ENCODE measurements at regions not wholly inside any gene's neighbourhood (a gene's known extent, or its start where the extent isn't known, plus 50 kb on each side); places are given as distances from the start of the nearest gene placed in this dataset.

DNA sequence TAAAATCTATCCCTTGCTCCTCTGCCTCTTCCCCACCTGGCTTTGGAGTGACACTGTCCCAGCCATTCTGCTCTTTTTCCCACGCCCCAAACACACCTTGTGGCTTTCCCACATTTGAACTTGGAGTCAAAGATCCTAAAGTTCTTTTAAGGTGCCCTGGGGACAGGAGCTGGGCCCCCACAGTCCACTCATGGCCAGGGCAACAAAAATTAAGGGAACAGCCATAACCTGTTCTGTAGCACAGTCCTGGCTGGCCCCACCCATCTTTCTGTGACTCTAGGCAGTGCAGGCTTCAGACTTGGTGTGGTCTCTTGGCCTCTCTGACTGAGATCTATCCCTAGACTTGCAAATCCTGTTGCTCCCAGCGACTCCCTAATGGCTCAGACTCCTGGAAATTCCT, 143.0 kb upstream of the MAGI3 start:
- no peak for TF ChIP-seq CTCF (conservative IDR thresholded peaks at IDR 0.05; ENCODE audit: low read length)

GRCh38 chr1:113247782-113248181, 142.5 kb upstream of the MAGI3 start:
- no peak overlapping the region for H3K4me3 ChIP-seq (ENCODE audit: low read length)
- TF ChIP-seq CTCF (conservative IDR thresholded peaks at IDR 0.05; ENCODE audit: low read length), result no peak
- DNase-seq (ENCODE audit: low read depth), result no peak

More for the DNA sequence above, 143.0 kb upstream of the MAGI3 start:
- H3K4me3 ChIP-seq (ENCODE audit: low read length), result no peak overlapping the region
- DNase-seq (ENCODE audit: low read depth), result no peak

DNA sequence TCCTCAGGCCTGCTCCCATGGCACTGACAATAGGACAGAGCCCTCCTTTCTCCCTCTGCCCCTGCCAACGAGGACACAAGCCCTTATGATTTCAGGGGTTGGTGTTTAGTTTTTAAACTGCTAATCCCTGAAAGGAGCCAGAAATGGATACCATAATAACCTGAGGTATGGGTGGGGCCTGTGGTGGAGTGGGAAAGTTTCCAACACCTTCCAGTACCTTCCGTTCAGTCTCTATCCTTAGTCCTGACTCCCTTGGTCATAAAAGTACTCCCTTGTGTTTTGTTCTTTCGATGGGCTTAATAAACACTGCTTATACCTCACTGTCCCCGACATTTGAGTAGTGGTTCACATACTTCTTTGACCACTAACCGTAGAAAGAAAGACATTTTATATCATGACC, 141.8 kb upstream of the MAGI3 start:
- no peak for TF ChIP-seq CTCF (conservative IDR thresholded peaks at IDR 0.05; ENCODE audit: low read length)
- DNase-seq (ENCODE audit: low read depth), result no peak
- H3K4me3 ChIP-seq (ENCODE audit: low read length), result no peak overlapping the region

GRCh38 chr1:113250161-113250560, 140.2 kb upstream of the MAGI3 start:
- no peak overlapping the region for H3K4me3 ChIP-seq (ENCODE audit: low read length)
- no peak for TF ChIP-seq CTCF (conservative IDR thresholded peaks at IDR 0.05; ENCODE audit: low read length)
- DNase-seq (ENCODE audit: low read depth), result no peak

- H3K4me3 ChIP-seq (ENCODE audit: low read length), result no peak overlapping the region
- no peak for TF ChIP-seq CTCF (conservative IDR thresholded peaks at IDR 0.05; ENCODE audit: low read length)
- DNase-seq (ENCODE audit: low read depth), result no peak
Observed at GRCh38 chr1:113252166-113252565, 138.1 kb upstream of the MAGI3 start.

GRCh38 chr1:113253187-113253586, 137.1 kb upstream of the MAGI3 start:
- no peak overlapping the region for H3K4me3 ChIP-seq (ENCODE audit: low read length)
- no peak for DNase-seq (ENCODE audit: low read depth)
- no peak for TF ChIP-seq CTCF (conservative IDR thresholded peaks at IDR 0.05; ENCODE audit: low read length)

GRCh38 chr1:113253590-113253989, 136.7 kb upstream of the MAGI3 start:
- H3K4me3 ChIP-seq (ENCODE audit: low read length), result no peak overlapping the region
- no peak for TF ChIP-seq CTCF (conservative IDR thresholded peaks at IDR 0.05; ENCODE audit: low read length)
- no peak for DNase-seq (ENCODE audit: low read depth)

All from AG10803 (cell line).